Neural progenitor cell (in vitro differentiated cells): ENCODE measurements at regions not wholly inside any gene's neighbourhood (a gene's known extent, or its start where the extent isn't known, plus 50 kb on each side); places are given as distances from the start of the nearest gene placed in this dataset.

Experiments used
- EZH2 ChIP-seq: fragments of 200-600 bp; sonication (generic); IDR thresholded peaks from 2 replicates; pipeline ENCODE4 v1.6.1; 2017; ENCODE audit warnings: antibody characterized with exemption, mild to moderate bottlenecking, moderate library complexity
- TF ChIP-seq, protein P1 (sequence below): fragments of 200-600 bp; sonication (generic); IDR thresholded peaks from 2 replicates; pipeline ENCODE4 v1.5.1; 2017; ENCODE audit warnings: antibody characterized with exemption, mild to moderate bottlenecking

DNA sequence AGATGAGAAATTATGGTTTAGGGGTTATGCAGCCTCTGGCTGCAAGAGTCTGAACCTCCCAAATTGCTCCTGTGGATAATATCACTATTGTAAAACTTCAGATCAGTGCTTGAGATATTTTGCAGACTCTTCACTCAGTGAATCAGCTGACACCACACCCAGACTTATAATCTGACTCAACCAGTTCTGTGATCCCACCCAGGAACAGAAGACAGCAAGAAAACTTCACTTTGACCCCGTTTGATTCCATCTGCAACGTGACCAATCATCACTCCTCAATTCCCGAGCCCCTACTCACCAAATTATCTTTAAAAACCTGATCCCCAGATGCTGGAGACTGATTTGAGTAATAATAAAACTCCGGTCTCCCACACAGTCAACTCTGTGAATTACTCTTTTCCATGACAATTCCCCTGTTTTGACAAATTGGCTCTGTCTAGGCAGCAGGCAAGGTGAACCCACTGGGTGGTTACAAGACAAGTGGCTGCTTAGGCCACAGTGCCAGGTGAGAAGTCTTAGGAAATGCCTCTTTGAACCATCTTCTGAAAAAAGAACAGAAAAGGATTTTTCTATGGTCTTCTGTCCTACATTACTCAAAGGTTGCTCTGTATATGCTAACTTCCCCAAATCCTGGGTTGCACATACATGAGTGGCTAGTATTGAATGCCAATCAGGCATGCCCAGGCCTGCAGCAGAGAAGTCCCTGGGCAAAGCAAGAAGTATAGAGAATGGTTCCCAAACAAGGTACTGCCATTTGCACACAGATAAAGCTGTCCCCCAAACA lies 588.0 kb downstream of the PRELID2 start:
- TF ChIP-seq, protein P1, sequence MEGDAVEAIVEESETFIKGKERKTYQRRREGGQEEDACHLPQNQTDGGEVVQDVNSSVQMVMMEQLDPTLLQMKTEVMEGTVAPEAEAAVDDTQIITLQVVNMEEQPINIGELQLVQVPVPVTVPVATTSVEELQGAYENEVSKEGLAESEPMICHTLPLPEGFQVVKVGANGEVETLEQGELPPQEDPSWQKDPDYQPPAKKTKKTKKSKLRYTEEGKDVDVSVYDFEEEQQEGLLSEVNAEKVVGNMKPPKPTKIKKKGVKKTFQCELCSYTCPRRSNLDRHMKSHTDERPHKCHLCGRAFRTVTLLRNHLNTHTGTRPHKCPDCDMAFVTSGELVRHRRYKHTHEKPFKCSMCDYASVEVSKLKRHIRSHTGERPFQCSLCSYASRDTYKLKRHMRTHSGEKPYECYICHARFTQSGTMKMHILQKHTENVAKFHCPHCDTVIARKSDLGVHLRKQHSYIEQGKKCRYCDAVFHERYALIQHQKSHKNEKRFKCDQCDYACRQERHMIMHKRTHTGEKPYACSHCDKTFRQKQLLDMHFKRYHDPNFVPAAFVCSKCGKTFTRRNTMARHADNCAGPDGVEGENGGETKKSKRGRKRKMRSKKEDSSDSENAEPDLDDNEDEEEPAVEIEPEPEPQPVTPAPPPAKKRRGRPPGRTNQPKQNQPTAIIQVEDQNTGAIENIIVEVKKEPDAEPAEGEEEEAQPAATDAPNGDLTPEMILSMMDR = no peak
- no peak for TF ChIP-seq EZH2
